ENCODE measurements at regions not wholly inside any gene's neighbourhood (a gene's known extent, or its start where the extent isn't known, plus 50 kb on each side); places are given as distances from the start of the nearest gene placed in this dataset.

- no peak overlapping the region for H3K4me2 ChIP-seq (ENCODE audit: low read length)
- H2AFZ ChIP-seq (ENCODE audit: low read length) = no peak overlapping the region
- ChIA-PET POLR2A (interaction anchor here (0.6 to 1.2 kb wide), 4 partner anchors 9 to 235 kb away, joined by 3 read pairs; no protein-coding TSS in a partner anchor), CTCF (ENCODE audit: unreplicated experiment) (no interaction called here)
- no peaks in the 10 kb centered on the region for H4K20me1 ChIP-seq (ENCODE audit: insufficient read depth, low read length)
- no peak overlapping the region for H3K27ac ChIP-seq (ENCODE audit: low read depth, low read length, poor library complexity, severe bottlenecking)
- no peak overlapping the region for H3K4me3 ChIP-seq (ENCODE audit: low read depth, low read length, poor library complexity, severe bottlenecking)
- no peak for DNase-seq (ENCODE audit: low spot score)
- H3K36me3 ChIP-seq (ENCODE audit: insufficient read depth, low read length) = no peaks in the 10 kb centered on the region
- BruUV-seq (replicated peaks) = no TSS peak
- no peaks in the 10 kb centered on the region for H3K9me3 ChIP-seq (ENCODE audit: low read length)
- H3K9me2 ChIP-seq (ENCODE audit: insufficient read depth, low read length) = no peaks in the 10 kb centered on the region
- H3K4me1 ChIP-seq (ENCODE audit: insufficient read depth, low read length, poor library complexity, severe bottlenecking) = no peaks in the 10 kb centered on the region
- no peaks in the 10 kb centered on the region for H3K79me2 ChIP-seq (ENCODE audit: insufficient read depth, low read depth, low read length)
- TF ChIP-seq CTCF (conservative IDR thresholded peaks at IDR 0.05; ENCODE audit: low read length) (no peak), EZH2phosphoT487 (IDR thresholded peaks at IDR 0.05; ENCODE audit: borderline replicate concordance, low read depth, low read length) (no peak)
- intact Hi-C loops (cut with micrococcal nuclease; ENCODE audit: unreplicated experiment) = no loop called here
Measured at GRCh38 chr1:108028841-108029388, 63.9 kb upstream of the VAV3 start.

GRCh38 chr1:108027389-108027788 lies 62.4 kb upstream of the VAV3 start:
- TF ChIP-seq EZH2phosphoT487 (IDR thresholded peaks at IDR 0.05; ENCODE audit: borderline replicate concordance, low read depth, low read length) (no peak), CTCF (conservative IDR thresholded peaks at IDR 0.05; ENCODE audit: low read length) (no peak)
- Histone ChIP-seq H3K36me3 (ENCODE audit: insufficient read depth, low read length) (no peaks in the 10 kb centered on the region), H2AFZ (ENCODE audit: low read length) (no peak overlapping the region), H4K20me1 (ENCODE audit: insufficient read depth, low read length) (no peaks in the 10 kb centered on the region), H3K9me3 (ENCODE audit: low read length) (no peaks in the 10 kb centered on the region), H3K4me1 (ENCODE audit: insufficient read depth, low read length, poor library complexity, severe bottlenecking) (no peaks in the 10 kb centered on the region), H3K27ac (ENCODE audit: low read depth, low read length, poor library complexity, severe bottlenecking) (no peak overlapping the region), H3K4me2 (ENCODE audit: low read length) (no peak overlapping the region), H3K9me2 (ENCODE audit: insufficient read depth, low read length) (no peaks in the 10 kb centered on the region), H3K79me2 (ENCODE audit: insufficient read depth, low read depth, low read length) (no peaks in the 10 kb centered on the region), H3K4me3 (ENCODE audit: low read depth, low read length, poor library complexity, severe bottlenecking) (no peak overlapping the region)
- intact Hi-C loops (cut with micrococcal nuclease; ENCODE audit: unreplicated experiment) = no loop called here
- BruUV-seq (replicated peaks) = no TSS peak
- no peak for DNase-seq (ENCODE audit: low spot score)
- ChIA-PET POLR2A (interaction anchor here (0.7 to 1.2 kb wide), 3 partner anchors 11 to 232 kb away, joined by 3 to 4 read pairs (median 3); no protein-coding TSS in a partner anchor), CTCF (ENCODE audit: unreplicated experiment) (no interaction called here)

GRCh38 chr1:108017698-108018097 lies 52.7 kb upstream of the VAV3 start:
- Histone ChIP-seq H3K4me2 (ENCODE audit: low read length) (no peak overlapping the region), H4K20me1 (ENCODE audit: insufficient read depth, low read length) (no peaks in the 10 kb centered on the region), H3K36me3 (ENCODE audit: insufficient read depth, low read length) (no peaks in the 10 kb centered on the region), H2AFZ (ENCODE audit: low read length) (no peak overlapping the region), H3K9me2 (ENCODE audit: insufficient read depth, low read length) (no peaks in the 10 kb centered on the region), H3K27ac (ENCODE audit: low read depth, low read length, poor library complexity, severe bottlenecking) (no peak overlapping the region), H3K4me3 (ENCODE audit: low read depth, low read length, poor library complexity, severe bottlenecking) (no peak overlapping the region), H3K9me3 (ENCODE audit: low read length) (no peaks in the 10 kb centered on the region), H3K79me2 (ENCODE audit: insufficient read depth, low read depth, low read length) (no peaks in the 10 kb centered on the region), H3K4me1 (ENCODE audit: insufficient read depth, low read length, poor library complexity, severe bottlenecking) (peaks cover 8% of the 10 kb centered on the region)
- BruUV-seq (replicated peaks) = no TSS peak
- POLR2A ChIA-PET = interaction anchor here (1.0 to 2.0 kb wide), 3 partner anchors 11 to 16 kb away, joined by 3 to 8 read pairs (median 3); no protein-coding TSS in a partner anchor
- no peak for DNase-seq (ENCODE audit: low spot score)
- TF ChIP-seq EZH2phosphoT487 (IDR thresholded peaks at IDR 0.05; ENCODE audit: borderline replicate concordance, low read depth, low read length) = no peak
- TF ChIP-seq CTCF (conservative IDR thresholded peaks at IDR 0.05; ENCODE audit: low read length) = no peak
- intact Hi-C loops (cut with micrococcal nuclease; ENCODE audit: unreplicated experiment) = no loop called here
- CTCF ChIA-PET (ENCODE audit: unreplicated experiment) = no interaction called here
